ENCODE measurements at regions not wholly inside any gene's neighbourhood (a gene's known extent, or its start where the extent isn't known, plus 50 kb on each side); places are given as distances from the start of the nearest gene placed in this dataset.

GRCh38 chr5:72662305-72662704, 154.2 kb upstream of the TNPO1 start (continued):
- TF ChIP-seq, protein P1, sequence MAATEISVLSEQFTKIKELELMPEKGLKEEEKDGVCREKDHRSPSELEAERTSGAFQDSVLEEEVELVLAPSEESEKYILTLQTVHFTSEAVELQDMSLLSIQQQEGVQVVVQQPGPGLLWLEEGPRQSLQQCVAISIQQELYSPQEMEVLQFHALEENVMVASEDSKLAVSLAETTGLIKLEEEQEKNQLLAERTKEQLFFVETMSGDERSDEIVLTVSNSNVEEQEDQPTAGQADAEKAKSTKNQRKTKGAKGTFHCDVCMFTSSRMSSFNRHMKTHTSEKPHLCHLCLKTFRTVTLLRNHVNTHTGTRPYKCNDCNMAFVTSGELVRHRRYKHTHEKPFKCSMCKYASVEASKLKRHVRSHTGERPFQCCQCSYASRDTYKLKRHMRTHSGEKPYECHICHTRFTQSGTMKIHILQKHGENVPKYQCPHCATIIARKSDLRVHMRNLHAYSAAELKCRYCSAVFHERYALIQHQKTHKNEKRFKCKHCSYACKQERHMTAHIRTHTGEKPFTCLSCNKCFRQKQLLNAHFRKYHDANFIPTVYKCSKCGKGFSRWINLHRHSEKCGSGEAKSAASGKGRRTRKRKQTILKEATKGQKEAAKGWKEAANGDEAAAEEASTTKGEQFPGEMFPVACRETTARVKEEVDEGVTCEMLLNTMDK (IDR thresholded peaks at IDR 0.05; ENCODE audit: borderline replicate concordance, insufficient read depth, low read depth, low read length, poor library complexity, severe bottlenecking): no peak
- no peak for TF ChIP-seq NFXL1 (CRISPR knock-in tag; IDR thresholded peaks at IDR 0.05)
- TF ChIP-seq CREBBP (IDR thresholded peaks at IDR 0.05; ENCODE audit: low read depth, low read length): no peak
- TF ChIP-seq ZNF583 (CRISPR knock-in tag; IDR thresholded peaks at IDR 0.05): no peak
- no peak for TF ChIP-seq HBP1 (CRISPR knock-in tag; IDR thresholded peaks at IDR 0.05)

- WGBS (ENCODE audit: insufficient coverage, low coverage, missing lambda C conversion rate): 0% methylated on average over 2 of the region's 2 CpGs
- H2AFZ ChIP-seq (ENCODE audit: low read depth, low read length): no peak overlapping the region
- in situ Hi-C loops (cut with MboI) (no loop called here), intact Hi-C loops (cut with micrococcal nuclease) (no loop called here)
- no peaks in the 10 kb centered on the region for H3K9me3 ChIP-seq (replicated peaks; ENCODE audit: control insufficient read depth, insufficient read depth, low read depth, low read length)
- BruUV-seq (replicated peaks): no TSS peak
- no peak for TF ChIP-seq CHD2 (IDR thresholded peaks at IDR 0.05; ENCODE audit: low read depth, low read length)
- TF ChIP-seq ATF3 (IDR thresholded peaks at IDR 0.05): peak; percentile 49; the same call in 1 of the 2 replicates
- TF ChIP-seq ATF3 (CRISPR knock-in tag; conservative IDR thresholded peaks at IDR 0.05): no peak
- peak; percentile 44 for TF ChIP-seq EGR1 (conservative IDR thresholded peaks at IDR 0.05)
- H3K36me3 ChIP-seq (ENCODE audit: control insufficient read depth, insufficient read depth, low read length): no peaks in the 10 kb centered on the region
- DNase-seq (ENCODE audit: extremely low read depth in 1 of 4, low spot score in 3 of 4) (no peak), FAIRE-seq (no peak), ATAC-seq (no peak)
- ChIA-PET POLR2A (interaction anchor here (0.6 kb wide), 1 partner anchor 381 kb away, joined by 3 read pairs; no protein-coding TSS in a partner anchor), CTCF (ENCODE audit: low intra/inter-chr PET ratio) (no interaction called here)
- no peaks in the 10 kb centered on the region for H4K20me1 ChIP-seq (replicated peaks; ENCODE audit: control insufficient read depth, insufficient read depth, low read length)
- H3K9me1 ChIP-seq (ENCODE audit: control insufficient read depth, insufficient read depth, low read length): no peaks in the 10 kb centered on the region
- H3K4me2 ChIP-seq (ENCODE audit: insufficient read depth, low read length): no peak overlapping the region
- H3K27ac ChIP-seq (ENCODE audit: extremely low read depth, low read depth, low read length): no peak overlapping the region
- no peak overlapping the region for H3K4me3 ChIP-seq
- no peak overlapping the region for H3K9ac ChIP-seq (ENCODE audit: insufficient read depth in 1 of 2, low read depth in 2 of 2, low read length in 2 of 2)
- H3K79me2 ChIP-seq (ENCODE audit: control insufficient read depth, insufficient read depth, low read length): no peaks in the 10 kb centered on the region
- peaks cover 28 to 48% of the 10 kb centered on the region in 2 experiments for H3K27me3 ChIP-seq (ENCODE audit: control insufficient read depth in 2 of 2, insufficient read depth in 2 of 2, low read length in 2 of 2)
- no peaks in the 10 kb centered on the region for H3K4me1 ChIP-seq (replicated peaks in 1 of 2; ENCODE audit: control insufficient read depth in 2 of 2, insufficient read depth in 2 of 2, low read length in 2 of 2)
Measured at GRCh38 chr5:72661405-72661804, 154.2 kb upstream of the ZNF366 start.
